ENCODE measurements at regions not wholly inside any gene's neighbourhood (a gene's known extent, or its start where the extent isn't known, plus 50 kb on each side); places are given as distances from the start of the nearest gene placed in this dataset.

- Histone ChIP-seq H3K4me2 (ENCODE audit: control insufficient read depth, insufficient read depth) (no peak overlapping the region), H3K9ac (ENCODE audit: control insufficient read depth, insufficient read depth, low read length) (no peak overlapping the region), H3K9me3 (replicated peaks; ENCODE audit: control insufficient read depth, insufficient read depth, low read length) (no peaks in the 10 kb centered on the region; the same call in 2 of the 3 replicates), H2AFZ (ENCODE audit: control insufficient read depth, low read depth, low read length) (no peak overlapping the region), H3K79me2 (ENCODE audit: control insufficient read depth, insufficient read depth, low read length) (no peaks in the 10 kb centered on the region), H3K27me3 (replicated peaks in 1 of 2; ENCODE audit: control insufficient read depth in 2 of 2, insufficient read depth in 2 of 2, low read length in 1 of 2) (no peaks in the 10 kb centered on the region), H3K4me3 (no peak overlapping the region), H4K20me1 (ENCODE audit: control insufficient read depth, insufficient read depth) (no peaks in the 10 kb centered on the region), H3K4me1 (ENCODE audit: control insufficient read depth, insufficient read depth, low read length) (no peaks in the 10 kb centered on the region), H3K27ac (ENCODE audit: control insufficient read depth, insufficient read depth) (no peak overlapping the region), H3K36me3 (ENCODE audit: control insufficient read depth in 2 of 2, insufficient read depth in 2 of 2, low read length in 1 of 2) (no peaks in the 10 kb centered on the region)
- ChIA-PET SMC1A (ENCODE audit: uncharacterized antibody, unreplicated experiment) (no interaction called here), POLR2A (no interaction called here), CTCF (no interaction called here), RAD21 (ENCODE audit: unreplicated experiment) (interaction anchor here (0.7 kb wide), 1 partner anchor 31 kb away, joined by 3 read pairs; no protein-coding TSS in a partner anchor)
- BruUV-seq (replicated peaks), result no TSS peak
- DNase-seq (ENCODE audit: low read depth, low spot score), result no peak
- intact Hi-C loops (cut with micrococcal nuclease; ENCODE audit: unreplicated experiment) (no loop called here), in situ Hi-C loops (cut with MboI) (no loop called here)
- WGBS (ENCODE audit: insufficient coverage, insufficient replicate concordance, low lambda C conversion rate, missing lambda C conversion rate), result 73% methylated on average over 4 of the region's 4 CpGs
- FAIRE-seq, result no peak
- no peak for ATAC-seq
- TF ChIP-seq HSF1 (IDR thresholded peaks at IDR 0.05; ENCODE audit: low read depth, low read length) (no peak), GATAD2B (conservative IDR thresholded peaks at IDR 0.05; ENCODE audit: low read depth) (no peak), RBBP5 (conservative IDR thresholded peaks at IDR 0.05) (no peak), NFXL1 (IDR thresholded peaks at IDR 0.05; ENCODE audit: borderline replicate concordance) (no peak), MAX (IDR thresholded peaks at IDR 0.05; ENCODE audit: low read depth, low read length) (no peak), NKRF (conservative IDR thresholded peaks at IDR 0.05) (no peak), MLLT1 (IDR thresholded peaks at IDR 0.05) (no peak), NRF1 (conservative IDR thresholded peaks at IDR 0.05; ENCODE audit: low read depth, low read length) (no peak), IKZF1 (conservative IDR thresholded peaks at IDR 0.05) (no peak), POLR2AphosphoS5 (IDR thresholded peaks at IDR 0.05; ENCODE audit: low read length) (no peak), BHLHE40 (IDR thresholded peaks at IDR 0.05; ENCODE audit: borderline replicate concordance in 1 of 2, low read depth in 2 of 2, low read length in 1 of 2) (no peak), ATF2 (IDR thresholded peaks at IDR 0.05; ENCODE audit: low read length) (no peak), NBN (IDR thresholded peaks at IDR 0.05) (no peak), TCF3 (IDR thresholded peaks at IDR 0.05; ENCODE audit: borderline replicate concordance, insufficient read depth, low read depth, low read length) (no peak)
Observed at GRCh38 chr1:192869308-192869940, 60.6 kb downstream of the RGS2 start.

All from GM12878 (cell line).